Suppressor macrophage (primary cell): ENCODE measurements at regions not wholly inside any gene's neighbourhood (a gene's known extent, or its start where the extent isn't known, plus 50 kb on each side); places are given as distances from the start of the nearest gene placed in this dataset.
"Not testable (repeated sequence)": the region's sequence is repeated elsewhere in the genome, so short reads cannot be mapped to it uniquely, and the experiment has no call there.

Experiments used
- DNase-seq, 4 experiments: peaks; one replicate each; pipeline ENCODE4 v3.0.0-alpha.2; 2020 to 2022

- DNase-seq = no peak
Measured at GRCh38 chr9:129310666-129311350, 132.7 kb upstream of the IER5L start.

DNA sequence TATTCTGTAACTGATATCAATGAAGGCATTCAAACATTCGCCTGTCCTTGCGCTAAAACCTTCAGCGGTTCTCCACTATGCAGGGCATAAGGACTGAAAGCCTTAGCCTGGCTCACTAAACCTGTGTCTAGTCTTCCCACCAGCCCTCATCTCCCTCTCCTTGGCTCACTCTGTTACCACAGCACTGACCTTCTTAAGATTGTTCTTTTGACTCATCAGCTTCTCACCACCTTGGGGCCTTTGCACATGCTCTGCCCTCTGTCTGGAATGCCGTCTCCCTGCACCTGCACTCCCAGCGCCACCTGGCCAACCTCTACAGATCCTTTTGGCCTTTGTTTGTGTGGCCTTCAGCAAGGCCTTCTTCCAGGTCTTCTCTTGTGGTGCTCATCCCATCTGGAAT, 131.8 kb upstream of the IER5L start:
- no peak for DNase-seq

DNA sequence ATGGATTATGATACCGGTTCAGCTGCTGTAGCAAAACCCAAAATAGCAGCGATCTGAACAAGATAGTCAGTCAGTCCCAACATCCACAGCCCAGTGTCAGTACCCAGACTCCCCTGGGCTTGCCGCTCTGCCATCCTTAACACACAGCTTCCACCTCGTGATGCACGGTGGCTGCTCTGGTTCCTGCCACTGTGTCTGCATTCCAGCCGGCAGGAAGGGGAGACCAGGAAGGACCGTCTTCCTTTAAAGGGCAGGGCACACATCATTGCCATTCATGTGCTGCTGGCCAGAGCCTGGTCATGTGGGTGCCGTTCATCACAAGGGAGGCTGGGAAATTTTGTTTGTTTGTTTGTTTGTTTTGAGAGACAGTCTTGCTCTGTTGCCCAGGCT, 131.0 kb upstream of the IER5L start:
- DNase-seq = no peak

- no peak for DNase-seq
Measured at GRCh38 chr9:129307227-129307970, 129.3 kb upstream of the IER5L start.

DNA sequence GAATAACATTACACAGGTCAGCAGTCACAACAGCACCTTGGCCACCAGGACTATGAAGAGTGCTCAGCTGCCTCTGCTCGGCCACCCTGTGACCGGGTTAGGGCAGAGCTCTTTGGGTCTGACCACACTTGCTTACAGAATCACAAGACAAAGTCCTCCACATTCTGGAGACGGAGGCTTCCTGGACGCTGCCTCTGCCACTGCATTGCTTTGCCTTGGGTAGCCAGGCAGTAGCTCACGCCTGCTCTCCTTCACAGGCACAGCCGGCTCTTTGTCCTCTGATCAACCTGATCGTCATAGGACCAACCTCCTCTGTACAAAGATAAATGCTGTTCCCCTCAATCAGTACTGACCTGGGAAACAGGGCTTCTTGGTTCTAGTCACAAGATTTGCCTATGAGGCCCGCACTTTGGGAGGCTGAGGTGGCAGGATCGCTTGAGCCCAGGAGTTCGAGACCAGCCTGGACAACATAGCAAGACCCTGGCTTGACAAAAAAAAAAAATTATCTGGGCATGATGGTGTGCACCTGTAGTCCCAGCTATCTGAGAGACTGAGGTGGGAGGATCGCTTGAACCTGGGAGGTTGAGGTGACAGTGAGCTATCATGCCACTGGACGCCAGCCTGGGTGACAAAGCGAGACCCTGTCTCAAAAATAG, 128.4 kb upstream of the IER5L start:
- no peak for DNase-seq

DNA sequence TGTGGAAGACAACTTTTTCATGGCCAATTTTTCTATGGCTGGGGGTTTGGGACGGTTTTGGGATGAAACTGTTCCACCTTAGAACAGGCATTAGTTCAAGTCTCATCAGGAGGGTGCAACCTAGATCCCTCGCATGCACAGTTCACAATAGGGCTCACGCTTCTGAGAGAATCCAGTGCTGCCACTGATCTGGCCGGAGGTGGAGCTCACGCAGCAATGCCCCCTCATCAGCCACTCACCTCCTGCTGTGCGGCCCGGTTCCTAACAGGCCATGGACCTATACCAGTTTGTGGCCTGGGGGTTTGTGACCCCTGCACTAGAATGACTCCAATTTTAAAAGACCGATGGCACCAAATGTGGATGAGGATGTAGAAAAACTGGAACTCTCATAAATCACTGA, 127.2 kb upstream of the IER5L start:
- DNase-seq = no peak

DNA sequence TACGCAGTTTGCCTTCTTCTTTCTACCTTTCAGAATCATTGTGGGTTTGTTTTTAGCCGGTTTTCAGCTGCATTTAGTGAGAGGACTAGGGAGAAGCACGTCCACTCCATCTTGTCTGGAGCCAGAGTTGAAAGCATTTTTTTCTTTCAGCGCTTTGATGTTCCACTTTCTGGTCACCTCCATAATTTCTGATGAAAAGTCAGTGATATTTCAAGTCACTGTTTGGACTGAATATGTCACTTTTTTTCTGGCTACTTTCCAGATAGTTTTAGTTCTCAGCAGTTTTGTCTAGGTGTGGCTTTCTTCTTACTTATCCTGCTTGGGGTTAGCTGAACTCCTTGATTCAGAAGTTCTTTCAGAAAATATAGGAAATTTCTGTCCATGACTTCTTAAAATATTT, 123.9 kb upstream of the IER5L start:
- no peak for DNase-seq

GRCh38 chr9:129296195-129296594, 118.1 kb upstream of the IER5L start:
- DNase-seq = not testable (repeated sequence)

DNA sequence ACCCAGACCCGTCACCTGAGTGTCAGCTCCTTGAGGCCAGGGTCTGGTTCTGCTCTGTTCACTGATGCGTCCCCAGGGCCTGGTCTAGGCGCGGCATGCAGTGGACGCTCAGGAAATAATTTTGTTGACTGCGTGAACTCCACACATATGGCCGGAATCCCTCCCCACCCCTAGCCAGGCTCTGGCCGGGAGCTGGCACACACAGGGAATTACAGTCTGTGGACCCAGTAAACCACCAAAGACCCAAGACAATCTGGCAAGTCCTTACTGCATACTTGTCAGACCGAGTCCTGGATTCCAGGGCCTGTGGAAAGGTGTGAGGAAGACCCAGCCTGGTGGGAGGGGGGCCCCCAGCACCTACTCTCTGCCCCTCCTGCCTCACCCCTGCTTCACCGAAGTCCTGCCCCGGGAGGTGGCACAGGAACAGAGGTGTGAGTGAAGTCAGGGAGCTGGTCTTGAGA, 113.0 kb upstream of the IER5L start:
- no peak for DNase-seq

DNA sequence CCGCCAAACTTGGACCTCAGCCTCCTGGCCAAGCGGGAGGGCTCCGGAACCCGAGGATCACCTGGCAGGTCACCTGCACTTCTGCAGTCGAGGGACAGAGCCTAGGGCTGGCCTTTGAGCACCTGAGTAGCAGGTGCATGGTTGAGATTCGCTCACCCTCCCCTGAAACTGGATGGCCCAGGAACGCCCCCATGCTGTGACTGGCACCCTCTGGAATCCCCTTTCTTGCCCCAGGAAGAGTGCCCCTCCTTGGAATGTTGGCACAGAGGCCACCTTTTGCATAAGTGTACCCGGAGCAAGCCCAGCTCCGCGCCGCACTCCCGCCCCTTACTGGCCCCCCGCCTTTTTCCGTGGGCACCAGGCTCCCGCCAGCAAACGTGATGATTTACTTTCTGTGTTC, 112.5 kb upstream of the IER5L start:
- DNase-seq = no peak

GRCh38 chr9:129289883-129290282, 111.8 kb upstream of the IER5L start:
- DNase-seq = no peak

DNA sequence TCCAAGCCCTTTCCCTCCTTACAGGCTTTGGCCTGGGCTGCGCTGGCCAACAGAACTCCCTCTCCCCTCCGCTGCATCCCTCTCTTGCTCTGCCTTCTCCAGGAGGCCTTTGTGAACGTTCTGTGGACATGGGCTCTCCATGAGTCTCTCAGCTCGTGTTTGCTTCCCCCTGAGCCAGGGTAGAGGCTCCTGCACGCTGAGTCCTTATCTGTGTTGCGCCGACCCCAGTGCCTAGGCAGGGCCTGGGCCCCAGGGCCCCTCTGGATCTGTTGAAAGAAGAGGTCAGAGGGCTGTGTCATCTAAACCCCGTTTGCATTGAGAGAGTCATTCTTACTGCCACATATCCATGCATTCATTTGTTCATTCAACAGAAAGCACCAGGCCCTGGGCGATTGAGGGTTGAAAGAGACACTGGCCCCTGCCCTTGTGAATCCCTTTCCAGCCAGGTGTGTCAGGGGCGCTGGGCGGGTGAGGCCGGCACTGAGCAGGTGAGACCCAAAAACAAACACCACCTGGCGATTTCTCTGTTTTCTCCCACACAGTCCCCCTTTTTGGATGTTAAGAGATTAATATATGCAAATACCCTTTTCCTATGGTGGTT, 111.2 kb upstream of the IER5L start:
- DNase-seq = no peak

GRCh38 chr9:129287619-129288305, 109.7 kb upstream of the IER5L start:
- no peak for DNase-seq

- DNase-seq = no peak
Measured at GRCh38 chr9:129285979-129286772, 108.1 kb upstream of the IER5L start.

- no peak for DNase-seq
Measured at GRCh38 chr9:129285382-129285781, 107.3 kb upstream of the IER5L start.

DNA sequence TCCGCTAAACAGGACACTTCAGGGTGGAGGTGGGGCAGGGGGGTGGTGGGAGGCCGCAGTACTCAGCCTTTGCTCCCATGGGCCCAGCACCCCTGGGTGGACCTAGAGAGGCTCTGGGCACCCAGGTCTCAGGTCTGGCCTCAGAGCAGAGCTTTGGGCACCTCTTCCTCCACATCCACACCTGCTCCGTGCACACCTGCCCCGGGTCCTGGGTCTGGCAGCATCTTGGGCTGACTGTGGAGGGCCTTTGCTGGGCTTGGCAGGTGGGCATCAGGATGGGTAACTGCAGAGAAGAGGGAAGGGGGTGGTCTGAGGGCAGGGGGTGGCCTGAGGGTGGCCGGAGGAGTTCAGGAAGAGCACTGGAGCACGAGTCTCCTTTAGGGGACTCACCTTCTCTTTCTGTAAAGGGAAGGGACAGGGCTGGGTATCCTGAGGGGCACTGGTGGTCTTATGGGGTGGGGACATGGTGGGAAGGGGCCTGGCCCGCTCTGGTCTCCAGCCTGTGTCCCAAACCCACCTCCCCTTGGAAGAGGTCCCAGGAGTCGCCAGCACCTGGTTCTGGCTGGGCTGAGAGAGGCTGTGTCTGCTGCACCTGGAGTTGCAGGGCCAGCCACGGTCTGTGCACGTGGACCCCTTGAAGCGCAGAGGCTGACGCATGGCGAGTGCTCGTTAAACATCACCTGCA, 106.7 kb upstream of the IER5L start:
- no peak for DNase-seq

DNA sequence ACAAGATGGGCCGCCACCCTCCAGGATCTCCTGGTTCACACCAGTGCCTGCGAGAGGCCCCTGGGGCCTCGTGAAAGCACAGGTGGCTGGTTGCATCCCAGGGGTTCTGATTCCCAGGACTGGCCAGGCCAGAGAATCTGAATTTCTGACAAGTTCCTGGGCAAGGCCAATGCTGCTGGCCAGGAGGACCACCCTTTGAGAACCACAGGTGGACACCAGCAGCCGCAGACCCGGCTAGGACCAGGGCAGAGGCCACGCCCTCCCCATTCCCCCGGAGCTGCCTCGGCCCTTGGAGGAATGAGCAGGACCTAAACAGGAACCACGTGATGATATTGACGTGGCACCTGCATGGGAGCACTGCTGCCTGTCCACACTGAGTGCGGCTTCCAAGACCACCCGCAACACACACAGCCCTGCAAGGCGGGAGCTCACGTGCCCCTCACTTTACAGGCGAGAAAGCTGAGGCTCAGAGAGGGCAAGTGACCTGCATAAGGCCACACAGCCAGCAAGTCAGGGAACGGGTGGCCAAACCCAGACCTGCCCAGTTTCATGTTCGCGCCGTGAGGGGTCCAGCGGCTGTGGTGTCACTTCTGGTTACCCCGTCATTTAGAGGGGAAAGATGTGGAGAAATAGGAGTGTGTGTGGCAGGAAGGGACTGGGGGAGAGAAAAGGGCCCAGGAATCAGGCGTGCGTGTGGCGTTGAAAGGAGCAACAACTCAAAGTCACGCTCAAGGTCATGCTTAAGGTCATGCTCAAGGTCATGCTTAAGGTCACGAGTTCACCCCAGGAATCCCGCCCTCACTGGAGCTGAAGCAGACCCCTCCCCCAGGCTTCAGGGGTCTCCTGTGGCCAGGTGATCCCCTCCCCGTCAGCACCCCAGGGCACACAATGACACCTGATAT, 105.9 kb upstream of the IER5L start:
- DNase-seq = no peak

DNA sequence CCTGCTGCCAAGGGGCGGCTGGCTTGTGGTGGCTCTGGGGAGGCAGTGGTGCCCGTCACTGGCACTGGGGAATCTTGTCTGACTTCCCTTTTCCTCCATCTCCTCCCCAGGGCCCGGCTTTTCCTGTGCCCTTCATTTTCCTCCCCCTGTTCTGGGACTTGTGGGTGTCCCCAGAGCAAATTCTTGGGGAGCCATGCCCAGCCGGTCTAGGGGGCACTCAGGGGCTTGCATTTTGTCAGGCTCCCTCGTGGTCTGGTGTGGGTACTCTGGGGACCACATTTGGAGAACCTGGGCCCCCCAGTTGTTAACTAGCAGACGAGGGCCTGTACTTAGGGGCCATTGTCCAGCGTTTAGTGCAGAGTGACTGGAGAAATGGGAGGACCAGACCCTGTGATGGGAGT, 105.2 kb upstream of the IER5L start:
- peak; percentile 39 to 66 (median 54) for DNase-seq

- peak in 1 of 4 experiments; percentile 26 for DNase-seq
Measured at GRCh38 chr9:129282731-129283211, 104.7 kb upstream of the IER5L start.

DNA sequence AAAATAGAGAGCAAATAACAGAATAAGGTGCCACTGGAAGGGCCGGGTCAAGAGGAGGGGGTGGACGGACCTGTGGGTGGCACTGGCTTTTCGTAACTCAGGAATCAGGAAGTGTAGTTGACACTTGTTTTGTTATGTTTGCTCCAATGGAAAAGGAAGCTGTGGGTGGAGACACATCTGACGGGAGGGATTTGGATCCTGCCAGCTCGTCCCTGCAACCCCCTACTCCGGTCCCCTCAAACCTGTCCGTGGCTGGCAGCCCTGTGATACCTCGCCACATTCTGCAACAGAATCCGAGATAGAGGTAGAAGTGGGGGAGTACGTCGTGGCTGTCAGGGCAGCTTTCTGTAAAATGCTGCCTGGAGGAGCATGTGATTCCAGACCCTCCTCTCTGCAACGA, 104.2 kb upstream of the IER5L start:
- DNase-seq = peak; percentile 57 to 82 (median 81)
